HEK293 (cell line): ENCODE measurements at regions not wholly inside any gene's neighbourhood (a gene's known extent, or its start where the extent isn't known, plus 50 kb on each side); places are given as distances from the start of the nearest gene placed in this dataset.

Source experiments
- CTCF ChIA-PET: fragments of 350-600 bp; formaldehyde crosslinking; extraction: SDS; loops from one replicate; lab custom pipeline; 2021; ENCODE audit warnings: antibody characterized with exemption; lab: Yijun Ruan, JAX
- POLR2A ChIA-PET: fragments of 300-600 bp; formaldehyde crosslinking; extraction: SDS; loops from one replicate; lab custom pipeline; 2020; ENCODE audit warnings: antibody characterized with exemption, inconsistent platforms; lab: Yijun Ruan, JAX
- H3K27ac ChIP-seq: fragments of 200-500 bp; sonication (Bioruptor generic); 2 replicates; pipeline ENCODE4 v1.5.1; 2014; ENCODE audit warnings: low read depth, low read length, control low read depth, inconsistent platforms; ENCODE audit errors: extremely low read depth
- H3K36me3 ChIP-seq, 2 experiments: fragments of 200-500 bp in 1 of 2; sonication (Bioruptor generic) in 1 of 2; 1 replicate in 1 of 2; 2 replicates in 1 of 2; pipeline ENCODE4 v1.5.1; 2014 to 2017; ENCODE audit warnings: inconsistent platforms in 2 of 2, low read length in 2 of 2; ENCODE audit not compliant: control insufficient read depth in 2 of 2, insufficient read depth in 1 of 2
- H3K4me1 ChIP-seq: fragments of 200-500 bp; sonication (Bioruptor generic); 2 replicates; pipeline ENCODE4 v1.5.1; 2014; ENCODE audit warnings: mild to moderate bottlenecking, low read length, inconsistent platforms; ENCODE audit not compliant: control insufficient read depth, insufficient read depth
- H3K4me3 ChIP-seq: 2 replicates; pipeline ENCODE4 v1.5.1; 2011; ENCODE audit warnings: low read depth, mild to moderate bottlenecking, control low read depth, low read length, moderate library complexity
- H3K9me3 ChIP-seq: fragments of 200-500 bp; sonication (Bioruptor generic); 2 replicates; pipeline ENCODE4 v1.5.1; 2014; ENCODE audit warnings: low read depth, low read length, inconsistent platforms; ENCODE audit not compliant: control insufficient read depth, insufficient read depth
- GFI1B ChIP-seq: fragments of 450-650 bp; formaldehyde crosslinking; IDR thresholded peaks from 2 replicates; pipeline ENCODE4 v1.5.1; 2016; ENCODE audit warnings: missing biosample characterization, missing genetic modification characterization
- HOXD13 ChIP-seq: sonication (generic); formaldehyde crosslinking; IDR thresholded peaks from 2 replicates; pipeline ENCODE4 v1.8.0; 2022; ENCODE audit warnings: missing genetic modification reagents, borderline replicate concordance
- PATZ1 ChIP-seq: fragments of 450-650 bp; formaldehyde crosslinking; IDR thresholded peaks from 2 replicates; pipeline ENCODE4 v1.5.1; 2016; ENCODE audit warnings: missing biosample characterization, missing genetic modification characterization
- SP7 ChIP-seq: fragments of 450-650 bp; formaldehyde crosslinking; IDR thresholded peaks from 2 replicates; pipeline ENCODE4 v1.5.1; 2016; ENCODE audit warnings: missing biosample characterization, missing genetic modification characterization
- TCF7L2 ChIP-seq: IDR thresholded peaks from 2 replicates; pipeline ENCODE4 v1.6.1; 2011; ENCODE audit warnings: low read depth, mild to moderate bottlenecking, inconsistent platforms, low read length, moderate library complexity, borderline replicate concordance
- TRIM28 ChIP-seq: IDR thresholded peaks from 2 replicates; pipeline ENCODE4 v1.6.1; 2011; ENCODE audit warnings: low read length, control low read depth, borderline replicate concordance
- WT1 ChIP-seq: fragments of 450-650 bp; formaldehyde crosslinking; IDR thresholded peaks from 2 replicates; pipeline ENCODE4 v1.5.1; 2016; ENCODE audit warnings: missing biosample characterization, missing genetic modification characterization
- YY2 ChIP-seq: fragments of 450-650 bp; formaldehyde crosslinking; IDR thresholded peaks from 2 replicates; pipeline ENCODE4 v1.5.1; 2016; ENCODE audit warnings: missing biosample characterization, missing genetic modification characterization
- ZBTB21 ChIP-seq: fragments of 450-650 bp; formaldehyde crosslinking; IDR thresholded peaks from 2 replicates; pipeline ENCODE4 v1.5.1; 2017; ENCODE audit warnings: missing biosample characterization, missing genetic modification characterization
- ZNF132 ChIP-seq: fragments of 450-650 bp; formaldehyde crosslinking; IDR thresholded peaks from 2 replicates; pipeline ENCODE4 v1.5.1; 2017; ENCODE audit warnings: missing biosample characterization, missing genetic modification characterization, borderline replicate concordance
- ZNF155 ChIP-seq: fragments of 450-650 bp; formaldehyde crosslinking; IDR thresholded peaks from 2 replicates; pipeline ENCODE4 v1.5.1; 2016; ENCODE audit warnings: missing biosample characterization, missing genetic modification characterization
- ZNF350 ChIP-seq: fragments of 450-650 bp; formaldehyde crosslinking; IDR thresholded peaks from 2 replicates; pipeline ENCODE4 v1.5.0; 2017; ENCODE audit warnings: missing biosample characterization, mild to moderate bottlenecking, missing genetic modification characterization
- ZNF423 ChIP-seq: fragments of 450-650 bp; formaldehyde crosslinking; IDR thresholded peaks from 2 replicates; pipeline ENCODE4 v1.5.1; 2016; ENCODE audit warnings: missing biosample characterization, missing genetic modification characterization
- ZNF433 ChIP-seq: fragments of 450-650 bp; formaldehyde crosslinking; IDR thresholded peaks from 2 replicates; pipeline ENCODE4 v1.5.1; 2016; ENCODE audit warnings: missing biosample characterization, missing genetic modification characterization, low read depth
- ZNF501 ChIP-seq: fragments of 450-650 bp; formaldehyde crosslinking; IDR thresholded peaks from 2 replicates; pipeline ENCODE4 v1.5.1; 2016; ENCODE audit warnings: missing biosample characterization, missing genetic modification characterization
- ZNF510 ChIP-seq: fragments of 450-650 bp; formaldehyde crosslinking; IDR thresholded peaks from 2 replicates; pipeline ENCODE4 v1.5.1; 2018; ENCODE audit warnings: mild to moderate bottlenecking, missing genetic modification characterization, missing biosample characterization; ENCODE audit not compliant: insufficient replicate concordance
- ZNF544 ChIP-seq: fragments of 450-650 bp; formaldehyde crosslinking; IDR thresholded peaks from 2 replicates; pipeline ENCODE4 v1.5.0; 2017; ENCODE audit warnings: missing biosample characterization, missing genetic modification characterization
- ZNF621 ChIP-seq: fragments of 450-650 bp; formaldehyde crosslinking; IDR thresholded peaks from 2 replicates; pipeline ENCODE4 v1.5.1; 2017; ENCODE audit warnings: missing biosample characterization, missing genetic modification characterization
- ZNF626 ChIP-seq: fragments of 450-650 bp; sonication (Bioruptor Pico); formaldehyde crosslinking; IDR thresholded peaks from 2 replicates; pipeline ENCODE4 v1.5.1; 2018; ENCODE audit warnings: missing biosample characterization, missing genetic modification characterization, inconsistent platforms
- ZNF654 ChIP-seq: fragments of 450-650 bp; formaldehyde crosslinking; IDR thresholded peaks from 2 replicates; pipeline ENCODE4 v1.5.1; 2016; ENCODE audit warnings: low read depth, missing biosample characterization, missing genetic modification characterization
- ZNF658 ChIP-seq: fragments of 450-650 bp; formaldehyde crosslinking; IDR thresholded peaks from 2 replicates; pipeline ENCODE4; 2016; ENCODE audit warnings: missing biosample characterization, missing genetic modification characterization
- ZNF701 ChIP-seq: fragments of 450-650 bp; formaldehyde crosslinking; IDR thresholded peaks from 2 replicates; pipeline ENCODE4 v1.5.1; 2016; ENCODE audit warnings: missing biosample characterization, missing genetic modification characterization
- ZNF785 ChIP-seq: fragments of 450-650 bp; formaldehyde crosslinking; IDR thresholded peaks from 2 replicates; pipeline ENCODE4 v1.5.1; 2016; ENCODE audit warnings: missing biosample characterization, missing genetic modification characterization
- ZNF830 ChIP-seq: fragments of 450-650 bp; IDR thresholded peaks from 2 replicates; pipeline ENCODE4 v1.5.0; 2018; ENCODE audit warnings: missing biosample characterization, missing genetic modification characterization, low read depth, mild to moderate bottlenecking, moderate library complexity
- ZSCAN23 ChIP-seq: fragments of 450-650 bp; formaldehyde crosslinking; IDR thresholded peaks from 2 replicates; pipeline ENCODE4 v1.5.1; 2016; ENCODE audit warnings: missing biosample characterization, missing genetic modification characterization
- ZSCAN30 ChIP-seq: fragments of 450-650 bp; IDR thresholded peaks from 2 replicates; pipeline ENCODE4 v1.5.1; 2018; ENCODE audit warnings: missing biosample characterization, mild to moderate bottlenecking, missing genetic modification characterization, moderate library complexity
- TF ChIP-seq, protein P1 (sequence below): fragments of 450-650 bp; formaldehyde crosslinking; IDR thresholded peaks from 2 replicates; pipeline ENCODE4 v1.5.1; 2016; ENCODE audit warnings: missing biosample characterization, missing genetic modification characterization
- TF ChIP-seq, protein P2 (sequence below): fragments of 450-650 bp; formaldehyde crosslinking; IDR thresholded peaks from 2 replicates; pipeline ENCODE4 v1.5.1; 2016; ENCODE audit warnings: missing biosample characterization, missing genetic modification characterization

- TF ChIP-seq ZNF654 (tag by site-specific recombination) (peak; percentile 26), ZNF433 (0 out of 2 replicates have a peak, but pooled peaks have one; percentile 25)
Measured at GRCh38 chrX:95524018-95524417, 1160.6 kb upstream of the DIAPH2 start (continued).

DNA sequence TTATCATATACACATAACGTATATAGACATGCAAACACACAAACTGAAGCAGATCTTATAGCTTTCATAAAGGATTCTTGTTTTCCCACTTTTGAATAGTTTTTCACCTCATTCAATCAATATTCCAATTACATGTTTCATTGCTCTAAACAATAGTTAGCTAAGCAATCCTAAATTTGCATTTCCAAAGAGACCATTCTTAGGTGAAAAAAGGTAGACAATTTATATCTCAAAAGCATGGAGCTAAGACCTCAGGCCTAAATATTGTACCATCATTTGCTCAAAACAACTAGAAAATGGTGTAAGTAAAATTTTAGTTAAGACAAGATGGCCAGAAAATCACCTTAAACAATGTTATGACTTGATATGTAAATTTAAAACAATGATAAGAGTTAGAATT lies 1148.5 kb upstream of the DIAPH2 start:
- H3K27ac ChIP-seq, result no peak overlapping the region
- H3K4me3 ChIP-seq, result no peak overlapping the region
- TF ChIP-seq ZNF621 (tag by site-specific recombination) (no peak), ZNF626 (no peak), ZNF501 (tag by site-specific recombination) (no peak), ZNF510 (tag by site-specific recombination) (no peak), ZSCAN23 (tag by site-specific recombination) (no peak), WT1 (tag by site-specific recombination) (no peak), ZNF544 (no peak), YY2 (tag by site-specific recombination) (no peak), ZNF155 (tag by site-specific recombination) (no peak), ZNF785 (tag by site-specific recombination) (no peak), ZNF830 (tag by site-specific recombination) (no peak), ZNF132 (tag by site-specific recombination) (no peak), HOXD13 (CRISPR knock-in tag) (no peak), ZNF654 (tag by site-specific recombination) (no peak), SP7 (no peak), ZNF658 (no peak)
- TF ChIP-seq, protein P1, sequence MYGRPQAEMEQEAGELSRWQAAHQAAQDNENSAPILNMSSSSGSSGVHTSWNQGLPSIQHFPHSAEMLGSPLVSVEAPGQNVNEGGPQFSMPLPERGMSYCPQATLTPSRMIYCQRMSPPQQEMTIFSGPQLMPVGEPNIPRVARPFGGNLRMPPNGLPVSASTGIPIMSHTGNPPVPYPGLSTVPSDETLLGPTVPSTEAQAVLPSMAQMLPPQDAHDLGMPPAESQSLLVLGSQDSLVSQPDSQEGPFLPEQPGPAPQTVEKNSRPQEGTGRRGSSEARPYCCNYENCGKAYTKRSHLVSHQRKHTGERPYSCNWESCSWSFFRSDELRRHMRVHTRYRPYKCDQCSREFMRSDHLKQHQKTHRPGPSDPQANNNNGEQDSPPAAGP, result no peak
- H3K9me3 ChIP-seq, result no peaks in the 10 kb centered on the region
- ChIA-PET POLR2A (no interaction called here), CTCF (no interaction called here)
- H3K4me1 ChIP-seq, result no peaks in the 10 kb centered on the region
- H3K36me3 ChIP-seq, result no peaks in the 10 kb centered on the region

GRCh38 chrX:95536661-95537060 lies 1148.0 kb upstream of the DIAPH2 start:
- no peak overlapping the region for H3K4me3 ChIP-seq
- H3K9me3 ChIP-seq, result no peaks in the 10 kb centered on the region
- CTCF ChIA-PET, result no interaction called here
- POLR2A ChIA-PET, result no interaction called here
- TF ChIP-seq ZNF701 (tag by site-specific recombination) (no peak), ZSCAN30 (tag by site-specific recombination) (no peak), ZNF350 (tag by site-specific recombination) (no peak), GFI1B (tag by site-specific recombination) (no peak), TRIM28 (no peak), TCF7L2 (no peak), ZNF423 (tag by site-specific recombination) (no peak), PATZ1 (tag by site-specific recombination) (no peak), ZBTB21 (no peak)
- TF ChIP-seq, protein P2, sequence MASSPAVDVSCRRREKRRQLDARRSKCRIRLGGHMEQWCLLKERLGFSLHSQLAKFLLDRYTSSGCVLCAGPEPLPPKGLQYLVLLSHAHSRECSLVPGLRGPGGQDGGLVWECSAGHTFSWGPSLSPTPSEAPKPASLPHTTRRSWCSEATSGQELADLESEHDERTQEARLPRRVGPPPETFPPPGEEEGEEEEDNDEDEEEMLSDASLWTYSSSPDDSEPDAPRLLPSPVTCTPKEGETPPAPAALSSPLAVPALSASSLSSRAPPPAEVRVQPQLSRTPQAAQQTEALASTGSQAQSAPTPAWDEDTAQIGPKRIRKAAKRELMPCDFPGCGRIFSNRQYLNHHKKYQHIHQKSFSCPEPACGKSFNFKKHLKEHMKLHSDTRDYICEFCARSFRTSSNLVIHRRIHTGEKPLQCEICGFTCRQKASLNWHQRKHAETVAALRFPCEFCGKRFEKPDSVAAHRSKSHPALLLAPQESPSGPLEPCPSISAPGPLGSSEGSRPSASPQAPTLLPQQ (tag by site-specific recombination), result no peak
- no peak overlapping the region for H3K27ac ChIP-seq
- no peaks in the 10 kb centered on the region for H3K36me3 ChIP-seq
- H3K4me1 ChIP-seq, result no peaks in the 10 kb centered on the region
